ENCODE measurements at regions not wholly inside any gene's neighbourhood (a gene's known extent, or its start where the extent isn't known, plus 50 kb on each side); places are given as distances from the start of the nearest gene placed in this dataset.

DNA sequence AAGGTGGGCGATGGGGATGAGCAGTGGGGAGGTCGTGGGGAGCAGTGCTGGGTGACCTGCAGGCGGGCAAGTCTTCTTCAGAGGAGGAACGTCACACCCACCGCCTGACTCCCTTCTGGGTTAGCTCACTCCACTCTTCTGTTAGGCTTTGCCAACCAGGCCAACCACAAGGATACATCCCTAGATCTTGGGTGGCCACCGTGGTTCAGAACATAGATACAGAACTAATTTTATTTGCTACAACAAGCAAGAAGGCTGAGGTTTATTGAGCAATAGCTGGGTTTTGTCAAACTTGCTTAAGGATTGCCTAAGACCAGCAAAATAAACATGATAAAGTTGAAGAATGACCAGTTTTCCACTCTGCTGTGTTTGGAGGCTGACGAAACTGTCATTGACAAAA, 109.4 kb downstream of the DACT1 start:
- TF ChIP-seq, protein P1, sequence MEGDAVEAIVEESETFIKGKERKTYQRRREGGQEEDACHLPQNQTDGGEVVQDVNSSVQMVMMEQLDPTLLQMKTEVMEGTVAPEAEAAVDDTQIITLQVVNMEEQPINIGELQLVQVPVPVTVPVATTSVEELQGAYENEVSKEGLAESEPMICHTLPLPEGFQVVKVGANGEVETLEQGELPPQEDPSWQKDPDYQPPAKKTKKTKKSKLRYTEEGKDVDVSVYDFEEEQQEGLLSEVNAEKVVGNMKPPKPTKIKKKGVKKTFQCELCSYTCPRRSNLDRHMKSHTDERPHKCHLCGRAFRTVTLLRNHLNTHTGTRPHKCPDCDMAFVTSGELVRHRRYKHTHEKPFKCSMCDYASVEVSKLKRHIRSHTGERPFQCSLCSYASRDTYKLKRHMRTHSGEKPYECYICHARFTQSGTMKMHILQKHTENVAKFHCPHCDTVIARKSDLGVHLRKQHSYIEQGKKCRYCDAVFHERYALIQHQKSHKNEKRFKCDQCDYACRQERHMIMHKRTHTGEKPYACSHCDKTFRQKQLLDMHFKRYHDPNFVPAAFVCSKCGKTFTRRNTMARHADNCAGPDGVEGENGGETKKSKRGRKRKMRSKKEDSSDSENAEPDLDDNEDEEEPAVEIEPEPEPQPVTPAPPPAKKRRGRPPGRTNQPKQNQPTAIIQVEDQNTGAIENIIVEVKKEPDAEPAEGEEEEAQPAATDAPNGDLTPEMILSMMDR (IDR thresholded peaks at IDR 0.05), result no peak

DNA sequence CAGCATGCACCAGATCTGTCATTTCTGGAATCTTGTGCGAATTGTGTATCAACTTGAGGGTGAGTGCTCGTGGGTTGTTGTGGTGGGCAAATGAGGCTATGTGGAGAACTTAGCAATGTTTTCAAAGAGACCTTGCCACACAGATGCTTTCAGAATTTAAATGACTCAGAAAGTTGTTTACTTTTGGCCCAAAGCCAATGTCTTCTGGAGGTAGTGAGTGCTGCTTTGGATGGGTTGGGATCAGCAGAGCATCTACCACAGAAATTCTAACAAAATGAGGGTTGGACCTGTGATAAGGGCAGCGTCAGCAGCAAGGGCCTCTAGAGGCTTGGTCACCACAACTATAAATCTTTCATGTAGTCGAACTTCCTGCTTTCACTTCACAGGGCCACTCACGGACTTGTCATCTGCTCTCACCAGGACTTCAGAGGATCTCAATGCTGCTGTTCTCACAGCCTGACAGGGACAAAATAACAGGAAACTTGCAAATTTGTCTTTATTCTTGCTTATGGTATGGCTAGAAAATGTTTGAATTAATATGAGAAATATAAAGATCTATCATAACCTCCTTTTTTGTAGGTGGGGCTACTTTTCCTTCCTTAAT, 111.4 kb downstream of the DACT1 start:
- TF ChIP-seq, protein P1 (IDR thresholded peaks at IDR 0.05), result no peak

GRCh38 chr14:58750321-58751269, 112.8 kb downstream of the DACT1 start:
- TF ChIP-seq, protein P1 (IDR thresholded peaks at IDR 0.05), result no peak

DNA sequence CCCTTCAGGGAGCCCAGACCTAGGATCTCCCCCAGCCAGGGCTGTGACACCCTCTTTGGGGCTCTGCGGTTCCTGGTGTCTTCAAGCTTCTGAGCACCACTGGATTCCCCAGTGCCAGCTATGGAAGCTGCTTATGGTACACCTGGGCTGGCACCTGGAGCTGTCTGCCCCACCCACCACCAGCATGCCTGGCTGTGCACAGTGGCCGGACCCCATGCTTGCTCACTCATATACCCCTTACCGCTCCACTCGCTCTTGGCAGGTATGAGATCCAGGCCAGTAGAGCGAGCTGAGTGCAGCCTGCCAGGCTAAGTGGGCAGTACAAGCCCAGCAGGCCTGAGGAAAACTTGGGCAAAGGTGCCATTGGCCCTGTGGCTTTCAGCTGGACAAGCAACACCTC, 114.0 kb downstream of the DACT1 start:
- TF ChIP-seq, protein P1 (IDR thresholded peaks at IDR 0.05), result no peak

DNA sequence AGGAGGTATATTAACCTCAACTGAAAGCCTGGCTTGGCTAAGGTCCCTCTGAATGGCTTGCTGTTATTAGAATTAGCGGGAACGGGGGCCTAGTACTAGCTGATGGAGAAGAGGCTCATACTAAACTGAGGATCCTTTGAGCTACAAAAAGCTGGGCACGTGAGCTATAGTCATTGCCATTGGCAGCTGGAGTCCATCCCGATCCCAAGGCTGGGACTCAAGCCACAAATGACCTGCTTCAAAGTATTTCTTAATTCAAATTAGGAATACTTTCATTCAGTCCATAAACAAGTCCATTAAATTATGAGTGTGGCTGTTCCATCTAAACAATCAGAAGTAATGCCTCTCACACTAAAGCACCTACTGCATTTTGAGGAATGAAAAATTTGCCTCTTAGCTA, 114.5 kb downstream of the DACT1 start:
- TF ChIP-seq, protein P1 (IDR thresholded peaks at IDR 0.05), result no peak

GRCh38 chr14:58752771-58753201, 115.0 kb downstream of the DACT1 start:
- TF ChIP-seq, protein P1 (IDR thresholded peaks at IDR 0.05), result no peak

GRCh38 chr14:58755031-58755925, 117.5 kb downstream of the DACT1 start:
- TF ChIP-seq, protein P1 (IDR thresholded peaks at IDR 0.05), result no peak

Data from LNCAP (cell line).